ENCODE measurements at regions not wholly inside any gene's neighbourhood (a gene's known extent, or its start where the extent isn't known, plus 50 kb on each side); places are given as distances from the start of the nearest gene placed in this dataset.
A peak's percentile ranks its signal among the peaks of the same experiment; 100 is the strongest.

DNA sequence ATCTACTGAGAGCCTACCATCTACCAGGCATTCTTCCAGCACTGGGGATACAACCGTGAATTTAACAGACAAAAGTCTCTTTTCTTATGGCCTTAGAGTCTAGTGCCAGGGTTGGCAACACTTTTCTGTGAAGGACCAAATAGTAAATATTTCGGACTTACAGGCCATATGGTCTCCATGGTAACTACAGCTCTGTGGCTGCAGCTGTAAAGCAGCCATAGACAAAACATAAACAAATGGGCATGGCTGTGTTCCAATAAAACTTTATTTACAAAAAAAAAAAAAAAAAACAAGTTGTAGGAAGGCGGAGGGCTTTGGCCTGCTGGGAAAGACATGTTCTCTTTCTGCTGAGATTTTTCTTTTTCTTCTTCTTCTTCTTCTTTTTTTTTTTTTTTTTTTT, 98.7 kb downstream of the ABCC12 start:
- Histone ChIP-seq H3K9me3 (ENCODE audit: insufficient read depth, low read length) (peaks cover 5% of the 10 kb centered on the region; the same call in 1 of the 2 replicates), H3K27me3 (ENCODE audit: insufficient read depth, insufficient read length) (no peaks in the 10 kb centered on the region), H3K4me1 (ENCODE audit: insufficient read depth, insufficient read length) (peaks cover 3% of the 10 kb centered on the region), H3K36me3 (ENCODE audit: insufficient read depth, insufficient read length, low read length) (no peaks in the 10 kb centered on the region), H3K9ac (ENCODE audit: insufficient read length, low read depth) (no peak overlapping the region), H3K4me3 (ENCODE audit: insufficient read length, low read depth) (no peak overlapping the region)
- no peak for DNase-seq (ENCODE audit: low read depth, low spot score)
- TF ChIP-seq ZNF274 (IDR thresholded peaks at IDR 0.05; ENCODE audit: low read depth, low read length) = no peak
- TF ChIP-seq SUZ12 (IDR thresholded peaks at IDR 0.05; ENCODE audit: extremely low read depth, insufficient read depth, insufficient read length) = no peak
- no peak for TF ChIP-seq YY1 (IDR thresholded peaks at IDR 0.05; ENCODE audit: insufficient read depth, insufficient read length)

- Histone ChIP-seq H3K4me1 (ENCODE audit: insufficient read depth, insufficient read length) (peaks cover 3% of the 10 kb centered on the region), H3K9ac (ENCODE audit: insufficient read length, low read depth) (no peak overlapping the region), H3K27me3 (ENCODE audit: insufficient read depth, insufficient read length) (no peaks in the 10 kb centered on the region), H3K9me3 (ENCODE audit: insufficient read depth, low read length) (peaks cover 5% of the 10 kb centered on the region; the same call in 1 of the 2 replicates), H3K36me3 (ENCODE audit: insufficient read depth, insufficient read length, low read length) (no peaks in the 10 kb centered on the region), H3K4me3 (ENCODE audit: insufficient read length, low read depth) (no peak overlapping the region)
- no peak for TF ChIP-seq SUZ12 (IDR thresholded peaks at IDR 0.05; ENCODE audit: extremely low read depth, insufficient read depth, insufficient read length)
- no peak for TF ChIP-seq ZNF274 (IDR thresholded peaks at IDR 0.05; ENCODE audit: low read depth, low read length)
- TF ChIP-seq YY1 (IDR thresholded peaks at IDR 0.05; ENCODE audit: insufficient read depth, insufficient read length) = no peak
- DNase-seq (ENCODE audit: low read depth, low spot score) = peak; percentile 30
Measured at GRCh38 chr16:48054881-48055601, 100.8 kb downstream of the ABCC12 start.

- Histone ChIP-seq H3K4me3 (ENCODE audit: insufficient read length, low read depth) (no peak overlapping the region), H3K4me1 (ENCODE audit: insufficient read depth, insufficient read length) (peaks cover 3% of the 10 kb centered on the region), H3K9me3 (ENCODE audit: insufficient read depth, low read length) (no peaks in the 10 kb centered on the region), H3K27me3 (ENCODE audit: insufficient read depth, insufficient read length) (no peaks in the 10 kb centered on the region), H3K9ac (ENCODE audit: insufficient read length, low read depth) (no peak overlapping the region), H3K36me3 (ENCODE audit: insufficient read depth, insufficient read length, low read length) (no peaks in the 10 kb centered on the region)
- peak; percentile 77 for DNase-seq (ENCODE audit: low read depth, low spot score)
- TF ChIP-seq SUZ12 (IDR thresholded peaks at IDR 0.05; ENCODE audit: extremely low read depth, insufficient read depth, insufficient read length) (no peak), YY1 (IDR thresholded peaks at IDR 0.05; ENCODE audit: insufficient read depth, insufficient read length) (no peak), ZNF274 (IDR thresholded peaks at IDR 0.05; ENCODE audit: low read depth, low read length) (no peak)
Measured at GRCh38 chr16:48053418-48053745, 102.4 kb downstream of the ABCC12 start.

- H3K27me3 ChIP-seq (ENCODE audit: insufficient read depth, insufficient read length) = no peaks in the 10 kb centered on the region
- H3K36me3 ChIP-seq (ENCODE audit: insufficient read depth, insufficient read length, low read length) = no peaks in the 10 kb centered on the region
- TF ChIP-seq ZNF274 (IDR thresholded peaks at IDR 0.05; ENCODE audit: low read depth, low read length) = no peak
- no peak for TF ChIP-seq YY1 (IDR thresholded peaks at IDR 0.05; ENCODE audit: insufficient read depth, insufficient read length)
- no peak for TF ChIP-seq SUZ12 (IDR thresholded peaks at IDR 0.05; ENCODE audit: extremely low read depth, insufficient read depth, insufficient read length)
- DNase-seq (ENCODE audit: low read depth, low spot score) = no peak
- no peak overlapping the region for H3K4me3 ChIP-seq (ENCODE audit: insufficient read length, low read depth)
- H3K9ac ChIP-seq (ENCODE audit: insufficient read length, low read depth) = no peak overlapping the region
- H3K4me1 ChIP-seq (ENCODE audit: insufficient read depth, insufficient read length) = peaks cover 3% of the 10 kb centered on the region
- H3K9me3 ChIP-seq (ENCODE audit: insufficient read depth, low read length) = no peaks in the 10 kb centered on the region
Measured at GRCh38 chr16:48052731-48053417, 102.9 kb downstream of the ABCC12 start.

- Histone ChIP-seq H3K4me1 (ENCODE audit: insufficient read depth, insufficient read length) (peaks cover 3% of the 10 kb centered on the region), H3K9me3 (ENCODE audit: insufficient read depth, low read length) (no peaks in the 10 kb centered on the region), H3K4me3 (ENCODE audit: insufficient read length, low read depth) (no peak overlapping the region), H3K36me3 (ENCODE audit: insufficient read depth, insufficient read length, low read length) (no peaks in the 10 kb centered on the region), H3K9ac (ENCODE audit: insufficient read length, low read depth) (no peak overlapping the region), H3K27me3 (ENCODE audit: insufficient read depth, insufficient read length) (no peaks in the 10 kb centered on the region)
- no peak for DNase-seq (ENCODE audit: low read depth, low spot score)
- TF ChIP-seq YY1 (IDR thresholded peaks at IDR 0.05; ENCODE audit: insufficient read depth, insufficient read length) (no peak), ZNF274 (IDR thresholded peaks at IDR 0.05; ENCODE audit: low read depth, low read length) (no peak), SUZ12 (IDR thresholded peaks at IDR 0.05; ENCODE audit: extremely low read depth, insufficient read depth, insufficient read length) (no peak)
Measured at GRCh38 chr16:48050871-48051270, 104.9 kb downstream of the ABCC12 start.

DNA sequence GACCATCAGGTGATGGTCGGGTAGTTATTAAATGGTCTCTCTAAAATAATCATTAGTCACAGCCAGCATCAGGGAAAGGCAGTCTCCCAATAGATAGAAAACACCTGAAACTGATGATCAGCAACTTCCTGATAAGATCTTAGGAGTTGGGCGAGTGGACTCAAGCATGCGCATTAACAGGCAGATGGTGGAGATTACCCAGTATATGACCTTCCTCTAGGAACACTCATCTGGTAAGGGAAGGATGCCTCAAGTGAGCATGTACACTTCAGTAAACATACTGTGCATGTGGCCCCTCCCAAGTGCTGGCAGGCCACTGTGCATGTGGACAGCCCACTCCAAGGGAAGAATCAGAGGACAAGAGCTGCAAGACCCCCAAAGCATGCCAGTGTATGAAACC, 105.9 kb downstream of the ABCC12 start:
- Histone ChIP-seq H3K27me3 (ENCODE audit: insufficient read depth, insufficient read length) (no peaks in the 10 kb centered on the region), H3K4me1 (ENCODE audit: insufficient read depth, insufficient read length) (no peaks in the 10 kb centered on the region), H3K9ac (ENCODE audit: insufficient read length, low read depth) (no peak overlapping the region), H3K4me3 (ENCODE audit: insufficient read length, low read depth) (no peak overlapping the region), H3K9me3 (ENCODE audit: insufficient read depth, low read length) (no peaks in the 10 kb centered on the region), H3K36me3 (ENCODE audit: insufficient read depth, insufficient read length, low read length) (no peaks in the 10 kb centered on the region)
- TF ChIP-seq SUZ12 (IDR thresholded peaks at IDR 0.05; ENCODE audit: extremely low read depth, insufficient read depth, insufficient read length) = no peak
- TF ChIP-seq YY1 (IDR thresholded peaks at IDR 0.05; ENCODE audit: insufficient read depth, insufficient read length) = no peak
- no peak for TF ChIP-seq ZNF274 (IDR thresholded peaks at IDR 0.05; ENCODE audit: low read depth, low read length)
- no peak for DNase-seq (ENCODE audit: low read depth, low spot score)

DNA sequence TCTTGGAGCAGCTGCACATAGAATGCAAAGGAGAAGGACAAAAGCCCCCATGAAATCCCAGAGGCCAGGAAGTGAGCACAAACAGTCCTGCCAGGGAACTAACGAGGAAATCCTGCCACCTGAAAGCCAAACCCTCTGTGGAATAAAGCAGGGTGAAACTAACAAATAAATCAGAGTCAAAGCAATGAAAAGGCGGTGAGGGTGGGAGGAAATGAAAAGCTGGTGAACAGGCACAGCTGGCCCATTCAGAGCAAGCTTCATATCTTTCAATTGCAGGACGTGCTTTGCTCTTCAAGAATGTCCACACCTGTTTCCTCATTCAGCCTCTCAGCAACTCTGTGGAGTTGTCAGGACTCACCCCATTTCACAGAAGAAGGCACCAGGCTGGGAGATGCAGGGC, 108.1 kb downstream of the ABCC12 start:
- H3K4me3 ChIP-seq (ENCODE audit: insufficient read length, low read depth) = no peak overlapping the region
- no peaks in the 10 kb centered on the region for H3K9me3 ChIP-seq (ENCODE audit: insufficient read depth, low read length)
- no peaks in the 10 kb centered on the region for H3K4me1 ChIP-seq (ENCODE audit: insufficient read depth, insufficient read length)
- no peak overlapping the region for H3K9ac ChIP-seq (ENCODE audit: insufficient read length, low read depth)
- no peaks in the 10 kb centered on the region for H3K36me3 ChIP-seq (ENCODE audit: insufficient read depth, insufficient read length, low read length)
- H3K27me3 ChIP-seq (ENCODE audit: insufficient read depth, insufficient read length) = no peaks in the 10 kb centered on the region
- TF ChIP-seq ZNF274 (IDR thresholded peaks at IDR 0.05; ENCODE audit: low read depth, low read length) = no peak
- no peak for TF ChIP-seq YY1 (IDR thresholded peaks at IDR 0.05; ENCODE audit: insufficient read depth, insufficient read length)
- no peak for TF ChIP-seq SUZ12 (IDR thresholded peaks at IDR 0.05; ENCODE audit: extremely low read depth, insufficient read depth, insufficient read length)
- DNase-seq (ENCODE audit: low read depth, low spot score) = no peak

Measured in NT2/D1 (cell line).